Lung (tissue), 11 donors: ENCODE measurements at regions not wholly inside any gene's neighbourhood (a gene's known extent, or its start where the extent isn't known, plus 50 kb on each side); places are given as distances from the start of the nearest gene placed in this dataset.

Experiments used
- ATAC-seq: fragments of 200-7000 bp; cut with Tn5 transposase; one replicate; pipeline ENCODE4 v1.9.1; 2020; ENCODE audit warnings: moderate number of reproducible peaks; ENCODE audit not compliant: insufficient read depth, low FRiP score
- DNase-seq, 3 donors: peaks; one replicate each; pipeline ENCODE4 v3.0.0-alpha.2; 2013 to 2017
- H3K27ac ChIP-seq, 2 donors: one replicate each; pipeline ENCODE4 v1.5.1; 2013; ENCODE audit warnings: mild to moderate bottlenecking in 2 of 2, moderate library complexity in 2 of 2, control low read depth in 1 of 2, inconsistent platforms in 1 of 2, low read depth in 1 of 2, low read length in 1 of 2
- H3K27me3 ChIP-seq, 3 donors: one replicate each; pipeline ENCODE4 v1.5.1; 2013; ENCODE audit warnings: low read length in 2 of 3; ENCODE audit not compliant: control insufficient read depth in 3 of 3, insufficient read depth in 3 of 3
- H3K36me3 ChIP-seq, 4 donors: one replicate each; pipeline ENCODE4 v1.5.1; 2013; ENCODE audit warnings: low read length in 4 of 4, mild to moderate bottlenecking in 1 of 4, moderate library complexity in 1 of 4; ENCODE audit not compliant: control insufficient read depth in 4 of 4, insufficient read depth in 4 of 4
- H3K4me1 ChIP-seq, 5 donors: one replicate each; pipeline ENCODE4 v1.5.1; 2013; ENCODE audit warnings: low read length in 5 of 5, mild to moderate bottlenecking in 2 of 5, moderate library complexity in 1 of 5; ENCODE audit not compliant: control insufficient read depth in 5 of 5, insufficient read depth in 5 of 5
- H3K4me3 ChIP-seq: one replicate; pipeline ENCODE4 v1.5.1; 2013; ENCODE audit warnings: mild to moderate bottlenecking, control low read depth, moderate library complexity
- H3K9ac ChIP-seq, 2 donors: one replicate each; pipeline ENCODE4 v1.5.1; 2013; ENCODE audit warnings: low read length in 2 of 2, control low read depth in 1 of 2; ENCODE audit not compliant: insufficient read depth in 1 of 2
- H3K9me3 ChIP-seq, 4 donors: one replicate each; pipeline ENCODE4 v1.5.1; 2013; ENCODE audit warnings: low read length in 3 of 4, mild to moderate bottlenecking in 1 of 4, moderate library complexity in 1 of 4; ENCODE audit not compliant: control insufficient read depth in 4 of 4, insufficient read depth in 3 of 4
- CTCF ChIP-seq: IDR thresholded peaks from 2 replicates; pipeline ENCODE4 v1.5.1; 2012; ENCODE audit warnings: mild to moderate bottlenecking; ENCODE audit errors: control extremely low read depth, extremely low read depth
- WGBS, 2 donors: extraction: QIAGEN DNeasy Blood & Tissue Kit; methylation state at CpG; one replicate each; pipeline ENCODE4 v1.1.7; 2013; 5-methylcytosine and 5-hydroxymethylcytosine counted together
- donor health status: control.
- donor health status: control.
- donor health status: Bipolar disorder and iron deficiency.
- donor health status: healthy.
- donor health status: DM: yes; HTN: yes; CAD: no.

- no peak for TF ChIP-seq CTCF
- Histone ChIP-seq H3K36me3 (no peaks in the 10 kb centered on the region), H3K27ac (no peak overlapping the region), H3K27me3 (peaks cover 0 to 19% (median 11%) of the 10 kb centered on the region in 3 donors), H3K9ac (no peak overlapping the region), H3K4me1 (peaks cover 0 to 9% (median 0%) of the 10 kb centered on the region in 5 donors), H3K4me3 (no peak overlapping the region), H3K9me3 (no peaks in the 10 kb centered on the region)
- no peak for ATAC-seq
- DNase-seq: no peak
- 43 to 66% methylated on average over 9 of the region's 9 CpGs for WGBS, 2 donors
Observed at GRCh38 chr9:78438780-78439179, 141.9 kb downstream of the PSAT1 start.

- no peak overlapping the region for H3K4me3 ChIP-seq
Observed at GRCh38 chr9:78439190-78439865, 142.4 kb downstream of the PSAT1 start.

GRCh38 chr9:78439866-78440830, 143.2 kb downstream of the PSAT1 start:
- H3K27me3 ChIP-seq: peaks cover 0 to 19% (median 11%) of the 10 kb centered on the region in 3 donors
- H3K4me1 ChIP-seq: peaks cover 0 to 9% (median 0%) of the 10 kb centered on the region in 5 donors
- H3K4me3 ChIP-seq: no peak overlapping the region
- H3K9me3 ChIP-seq: no peaks in the 10 kb centered on the region
- 78 to 84% methylated on average over 10 of the region's 10 CpGs for WGBS, 2 donors
- no peak overlapping the region for H3K27ac ChIP-seq
- TF ChIP-seq CTCF: no peak
- H3K36me3 ChIP-seq: no peaks in the 10 kb centered on the region
- no peak overlapping the region for H3K9ac ChIP-seq
- no peak for ATAC-seq
- DNase-seq: no peak

More at GRCh38 chr9:78439190-78439865, 142.4 kb downstream of the PSAT1 start:
- Histone ChIP-seq H3K27me3 (peaks cover 0 to 19% (median 11%) of the 10 kb centered on the region in 3 donors), H3K9me3 (no peaks in the 10 kb centered on the region), H3K27ac (no peak overlapping the region), H3K9ac (peak overlapping the region in 1 of 2 donors; percentile 50), H3K36me3 (no peaks in the 10 kb centered on the region), H3K4me1 (peaks cover 0 to 9% (median 0%) of the 10 kb centered on the region in 5 donors)
- peak; percentile 70 for TF ChIP-seq CTCF
- WGBS, 2 donors: 6 to 14% methylated on average over 23 of the region's 23 CpGs
- ATAC-seq: peak; percentile 88
- peak; percentile 90 to 95 (median 91) for DNase-seq
